ENCODE measurements at regions not wholly inside any gene's neighbourhood (a gene's known extent, or its start where the extent isn't known, plus 50 kb on each side); places are given as distances from the start of the nearest gene placed in this dataset.

GRCh38 chr6:25113436-25113835 lies 165.7 kb upstream of the CARMIL1 start:
- Histone ChIP-seq H3K9ac (ENCODE audit: control insufficient read depth, insufficient read depth, low read length) (no peak overlapping the region), H4K20me1 (ENCODE audit: control insufficient read depth, insufficient read depth) (no peaks in the 10 kb centered on the region), H3K79me2 (ENCODE audit: control insufficient read depth, insufficient read depth, low read length) (no peaks in the 10 kb centered on the region), H3K4me3 (no peak overlapping the region), H3K4me2 (ENCODE audit: control insufficient read depth, insufficient read depth) (no peak overlapping the region), H2AFZ (ENCODE audit: control insufficient read depth, low read depth, low read length) (no peak overlapping the region), H3K4me1 (ENCODE audit: control insufficient read depth, insufficient read depth, low read length) (no peaks in the 10 kb centered on the region), H3K36me3 (ENCODE audit: control insufficient read depth in 2 of 2, insufficient read depth in 2 of 2, low read length in 1 of 2) (peaks cover 6 to 15% of the 10 kb centered on the region in 2 experiments), H3K9me3 (replicated peaks; ENCODE audit: control insufficient read depth, insufficient read depth, low read length) (no peaks in the 10 kb centered on the region), H3K27me3 (replicated peaks in 1 of 2; ENCODE audit: control insufficient read depth in 2 of 2, insufficient read depth in 2 of 2, low read length in 1 of 2) (no peaks in the 10 kb centered on the region), H3K27ac (ENCODE audit: control insufficient read depth, insufficient read depth) (no peak overlapping the region)
- POLR2A ChIA-PET, result no interaction called here
- FAIRE-seq (no peak), ATAC-seq (no peak), DNase-seq (ENCODE audit: low read depth, low spot score) (no peak)
- BruUV-seq (replicated peaks), result no TSS peak
- TF ChIP-seq HDAC6 (IDR thresholded peaks at IDR 0.05; ENCODE audit: unreplicated experiment) (no peak), CREB1 (IDR thresholded peaks at IDR 0.05; ENCODE audit: low read depth) (no peak), RCOR1 (conservative IDR thresholded peaks at IDR 0.05; ENCODE audit: low read depth, low read length) (no peak), RFX5 (IDR thresholded peaks at IDR 0.05; ENCODE audit: low read depth, low read length) (no peak), MYC (IDR thresholded peaks at IDR 0.05; ENCODE audit: insufficient read depth, insufficient read length, insufficient replicate concordance, low read length, severe bottlenecking) (no peak), JUND (IDR thresholded peaks at IDR 0.05; ENCODE audit: low read depth, low read length) (no peak), SMAD5 (IDR thresholded peaks at IDR 0.05; ENCODE audit: low read depth) (no peak), SREBF2 (IDR thresholded peaks at IDR 0.05; ENCODE audit: low read length) (no peak), JUNB (IDR thresholded peaks at IDR 0.05) (no peak), PBX3 (IDR thresholded peaks at IDR 0.05; ENCODE audit: insufficient replicate concordance, low read depth, low read length) (no peak)
- RAD21 ChIA-PET (ENCODE audit: unreplicated experiment), result no interaction called here
- intact Hi-C loops (cut with micrococcal nuclease; ENCODE audit: unreplicated experiment), result no loop called here
- WGBS (ENCODE audit: insufficient coverage, insufficient replicate concordance, low lambda C conversion rate, missing lambda C conversion rate), result 96% methylated on average over 4 of the region's 4 CpGs
- CTCF ChIA-PET, result interaction anchor here (1.2 kb wide), 1 partner anchor 19 kb away, joined by 3 read pairs; no protein-coding TSS in a partner anchor
- SMC1A ChIA-PET (ENCODE audit: uncharacterized antibody, unreplicated experiment), result interaction anchor here (0.9 kb wide), 1 partner anchor 17 kb away, joined by 3 read pairs; no protein-coding TSS in a partner anchor
- in situ Hi-C loops (cut with MboI), result no loop called here

Data from GM12878 (cell line).